Kidney epithelial cell (primary cell): ENCODE measurements at regions not wholly inside any gene's neighbourhood (a gene's known extent, or its start where the extent isn't known, plus 50 kb on each side); places are given as distances from the start of the nearest gene placed in this dataset.
"Not testable (repeated sequence)": the region's sequence is repeated elsewhere in the genome, so short reads cannot be mapped to it uniquely, and the experiment has no call there.

Experiments used
- DNase-seq: peaks from one replicate; pipeline ENCODE4 v3.0.0-alpha.2; 2010; ENCODE audit warnings: low read depth
- H3K27me3 ChIP-seq: 2 replicates; pipeline ENCODE4 v1.6.0; 2011; ENCODE audit warnings: low read length; ENCODE audit not compliant: control insufficient read depth, insufficient read depth
- H3K36me3 ChIP-seq: 2 replicates; pipeline ENCODE4 v1.5.1; 2011; ENCODE audit warnings: low read length; ENCODE audit not compliant: control insufficient read depth, insufficient read depth
- H3K4me3 ChIP-seq: 2 replicates; pipeline ENCODE4 v1.5.1; 2011; ENCODE audit warnings: low read depth, mild to moderate bottlenecking, control low read depth, low read length
- TF ChIP-seq, protein P1 (sequence below): IDR thresholded peaks from 2 replicates; pipeline ENCODE4 v1.5.1; 2011; ENCODE audit warnings: mild to moderate bottlenecking, moderate library complexity, low read length, control low read depth, inconsistent platforms; ENCODE audit not compliant: insufficient read depth, poor library complexity, severe bottlenecking

- TF ChIP-seq, protein P1, sequence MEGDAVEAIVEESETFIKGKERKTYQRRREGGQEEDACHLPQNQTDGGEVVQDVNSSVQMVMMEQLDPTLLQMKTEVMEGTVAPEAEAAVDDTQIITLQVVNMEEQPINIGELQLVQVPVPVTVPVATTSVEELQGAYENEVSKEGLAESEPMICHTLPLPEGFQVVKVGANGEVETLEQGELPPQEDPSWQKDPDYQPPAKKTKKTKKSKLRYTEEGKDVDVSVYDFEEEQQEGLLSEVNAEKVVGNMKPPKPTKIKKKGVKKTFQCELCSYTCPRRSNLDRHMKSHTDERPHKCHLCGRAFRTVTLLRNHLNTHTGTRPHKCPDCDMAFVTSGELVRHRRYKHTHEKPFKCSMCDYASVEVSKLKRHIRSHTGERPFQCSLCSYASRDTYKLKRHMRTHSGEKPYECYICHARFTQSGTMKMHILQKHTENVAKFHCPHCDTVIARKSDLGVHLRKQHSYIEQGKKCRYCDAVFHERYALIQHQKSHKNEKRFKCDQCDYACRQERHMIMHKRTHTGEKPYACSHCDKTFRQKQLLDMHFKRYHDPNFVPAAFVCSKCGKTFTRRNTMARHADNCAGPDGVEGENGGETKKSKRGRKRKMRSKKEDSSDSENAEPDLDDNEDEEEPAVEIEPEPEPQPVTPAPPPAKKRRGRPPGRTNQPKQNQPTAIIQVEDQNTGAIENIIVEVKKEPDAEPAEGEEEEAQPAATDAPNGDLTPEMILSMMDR: no peak
- no peak overlapping the region for H3K4me3 ChIP-seq
- H3K27me3 ChIP-seq: no peaks in the 10 kb centered on the region
- no peak for DNase-seq
- H3K36me3 ChIP-seq: no peaks in the 10 kb centered on the region
These were observed 134.5 kb upstream of the HMGN3 start for GRCh38 chr6:79369026-79369425.

DNA sequence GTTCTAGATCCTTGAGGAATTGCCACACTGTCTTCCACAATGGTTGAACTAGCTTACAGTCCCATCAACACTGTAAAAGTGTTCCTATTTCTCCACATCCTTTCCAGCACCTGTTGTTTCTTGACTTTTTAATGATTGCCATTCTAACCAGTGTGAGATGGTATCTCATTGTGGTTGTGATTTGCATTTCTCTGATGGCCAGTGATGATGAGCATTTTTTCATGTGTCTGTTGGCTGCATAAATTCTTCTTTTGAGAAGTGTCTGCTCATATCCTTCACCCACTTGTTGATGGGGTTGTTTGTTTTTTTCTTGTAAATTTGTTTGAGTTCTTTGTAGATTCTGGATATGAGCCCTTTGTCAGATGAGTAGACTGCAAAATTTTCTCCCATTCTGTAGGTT, 129.0 kb upstream of the HMGN3 start:
- H3K36me3 ChIP-seq, DNase-seq, H3K27me3 ChIP-seq, H3K4me3 ChIP-seq: not testable (repeated sequence)

DNA sequence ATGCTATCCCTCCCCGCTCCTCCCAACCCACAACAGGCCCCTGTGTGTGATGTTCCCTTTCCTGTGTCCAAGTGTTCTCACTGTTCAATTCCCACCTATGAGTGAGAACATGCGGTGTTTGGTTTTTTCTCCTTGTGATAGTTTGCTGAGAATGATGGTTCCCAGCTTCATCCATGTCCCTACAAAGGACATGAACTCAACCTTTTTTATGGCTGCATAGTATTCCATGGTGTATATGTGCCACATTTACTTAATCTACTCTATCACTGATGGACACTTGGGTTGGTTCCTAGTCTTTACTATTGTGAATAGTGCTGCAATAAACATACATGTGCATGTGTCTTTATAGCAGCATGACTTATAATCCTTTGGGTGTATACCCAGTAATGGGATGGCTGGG, 126.6 kb upstream of the HMGN3 start:
- not testable (repeated sequence) for H3K4me3 ChIP-seq, DNase-seq, H3K27me3 ChIP-seq, H3K36me3 ChIP-seq

DNA sequence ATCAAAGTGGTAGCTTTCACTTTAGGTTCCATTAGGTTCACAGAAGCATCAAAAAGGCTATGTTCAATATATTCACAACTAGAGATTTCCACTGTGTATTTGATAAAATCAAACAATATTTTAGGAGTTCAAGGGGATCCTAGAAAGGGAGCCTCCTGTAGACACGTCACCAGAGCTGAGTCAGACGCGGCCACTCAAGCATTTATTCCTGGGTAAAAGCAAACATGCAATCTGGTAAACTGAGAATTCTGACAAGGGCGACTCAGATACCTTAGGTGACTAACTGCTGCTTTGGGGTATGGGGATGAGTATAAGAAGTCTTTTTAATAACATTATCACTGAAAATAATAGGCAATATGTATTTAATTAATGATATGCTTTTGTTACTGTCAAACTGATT, 118.7 kb upstream of the HMGN3 start:
- Histone ChIP-seq H3K27me3 (no peaks in the 10 kb centered on the region), H3K36me3 (no peaks in the 10 kb centered on the region), H3K4me3 (no peak overlapping the region)
- TF ChIP-seq, protein P1: no peak
- no peak for DNase-seq

GRCh38 chr6:79338493-79338892, 104.0 kb upstream of the HMGN3 start:
- no peaks in the 10 kb centered on the region for H3K27me3 ChIP-seq
- H3K36me3 ChIP-seq: no peaks in the 10 kb centered on the region
- TF ChIP-seq, protein P1: no peak
- DNase-seq: no peak
- no peak overlapping the region for H3K4me3 ChIP-seq

- Histone ChIP-seq H3K4me3 (no peak overlapping the region), H3K27me3 (no peaks in the 10 kb centered on the region), H3K36me3 (no peaks in the 10 kb centered on the region)
- no peak for DNase-seq
- TF ChIP-seq, protein P1: no peak
These were observed 100.7 kb upstream of the HMGN3 start for GRCh38 chr6:79335133-79335674.

- no peaks in the 10 kb centered on the region for H3K36me3 ChIP-seq
- no peak overlapping the region for H3K4me3 ChIP-seq
- TF ChIP-seq, protein P1: no peak
- no peaks in the 10 kb centered on the region for H3K27me3 ChIP-seq
- no peak for DNase-seq
These were observed 100.2 kb upstream of the HMGN3 start for GRCh38 chr6:79334674-79335073.
